NCI-H2171 (cell line): ENCODE measurements at regions not wholly inside any gene's neighbourhood (a gene's known extent, or its start where the extent isn't known, plus 50 kb on each side); places are given as distances from the start of the nearest gene placed in this dataset.
"Not testable (repeated sequence)": the region's sequence is repeated elsewhere in the genome, so short reads cannot be mapped to it uniquely, and the experiment has no call there.

Source experiments
- DNase-seq: peaks from one replicate; lab custom pipeline; 2025; lab: John Stamatoyannopoulos, UW

DNA sequence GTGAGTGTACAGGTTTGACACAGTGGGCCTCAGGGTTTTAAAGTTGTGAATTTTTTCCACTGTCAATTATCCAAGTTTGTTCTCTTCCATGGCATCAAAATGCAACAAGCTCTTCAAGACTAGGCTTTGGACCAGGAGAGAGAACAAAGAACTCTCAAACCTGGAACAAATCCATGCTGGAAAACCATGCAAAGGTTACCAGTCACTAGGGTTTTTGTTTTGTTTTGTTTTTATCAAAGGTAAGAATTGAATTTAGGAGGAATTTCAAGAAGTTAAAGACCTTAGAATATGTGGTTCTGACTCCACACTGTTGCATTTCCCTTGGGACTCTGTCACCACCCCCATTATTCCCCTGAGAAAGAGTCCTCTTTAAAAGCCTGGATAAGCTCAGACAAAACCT, 191.1 kb upstream of the PIK3R1 start:
- no peak for DNase-seq

DNA sequence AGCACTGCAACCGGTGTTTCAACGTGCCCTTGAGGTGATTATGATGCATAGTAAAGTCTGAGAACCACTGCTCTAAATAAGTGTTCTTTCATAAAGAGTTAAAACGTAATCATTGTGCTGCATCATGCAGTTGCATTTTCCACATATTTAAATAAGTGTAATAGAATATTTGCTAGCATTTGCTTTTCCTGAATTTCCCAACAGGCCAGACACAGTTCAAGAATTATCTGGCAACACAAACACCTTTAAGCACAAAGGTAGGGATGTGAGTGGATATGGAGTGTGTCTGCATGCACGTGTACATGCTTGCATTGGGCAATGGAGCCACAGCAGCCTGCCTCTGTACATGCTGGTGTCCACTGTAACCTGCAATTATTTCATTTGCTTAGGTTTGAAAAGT, 193.6 kb upstream of the PIK3R1 start:
- no peak for DNase-seq

DNA sequence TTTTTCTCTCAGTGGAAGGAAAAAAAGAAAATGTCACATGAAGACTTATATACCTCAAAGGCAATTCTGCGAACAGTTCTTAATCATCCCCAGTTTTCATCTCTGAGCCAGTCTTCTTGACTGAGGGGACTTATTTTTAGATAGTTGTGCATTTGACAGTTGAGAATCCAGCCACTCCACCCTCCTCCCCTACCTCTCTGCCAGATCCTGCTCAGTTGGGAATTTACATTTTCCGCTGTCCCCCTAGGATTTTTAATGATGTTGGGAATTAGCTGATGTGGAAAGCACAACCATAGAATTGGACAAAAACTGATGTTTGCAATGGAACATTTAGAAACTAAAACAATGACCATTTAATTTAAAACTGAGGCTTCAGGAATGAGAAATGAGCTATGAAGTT, 194.3 kb upstream of the PIK3R1 start:
- no peak for DNase-seq

DNA sequence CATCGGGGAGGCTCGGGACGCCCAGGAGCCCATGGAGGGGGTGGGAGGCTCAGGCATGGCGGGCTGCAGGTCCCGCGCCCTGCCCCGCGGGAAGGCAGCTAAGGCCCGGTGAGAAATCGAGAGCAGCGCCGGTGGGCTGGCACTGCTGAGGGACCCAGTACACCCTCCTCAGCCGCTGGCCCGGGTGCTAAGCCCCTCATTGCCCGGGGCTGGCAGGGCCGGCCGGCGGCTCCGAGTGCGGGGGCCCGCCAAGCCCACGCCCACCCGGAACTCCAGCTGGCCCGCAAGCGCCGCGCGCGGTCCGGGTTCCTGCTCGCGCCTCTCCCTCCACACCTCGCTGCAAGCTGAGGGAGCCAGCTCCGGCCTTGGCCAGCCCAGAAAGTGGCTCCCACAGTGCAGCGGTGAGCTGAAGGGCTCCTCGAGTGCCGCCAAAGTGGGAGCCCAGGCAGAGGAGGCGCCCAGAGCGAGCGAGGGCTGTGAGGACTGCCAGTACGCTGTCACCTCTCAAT, 195.0 kb upstream of the PIK3R1 start:
- not testable (repeated sequence) for DNase-seq

DNA sequence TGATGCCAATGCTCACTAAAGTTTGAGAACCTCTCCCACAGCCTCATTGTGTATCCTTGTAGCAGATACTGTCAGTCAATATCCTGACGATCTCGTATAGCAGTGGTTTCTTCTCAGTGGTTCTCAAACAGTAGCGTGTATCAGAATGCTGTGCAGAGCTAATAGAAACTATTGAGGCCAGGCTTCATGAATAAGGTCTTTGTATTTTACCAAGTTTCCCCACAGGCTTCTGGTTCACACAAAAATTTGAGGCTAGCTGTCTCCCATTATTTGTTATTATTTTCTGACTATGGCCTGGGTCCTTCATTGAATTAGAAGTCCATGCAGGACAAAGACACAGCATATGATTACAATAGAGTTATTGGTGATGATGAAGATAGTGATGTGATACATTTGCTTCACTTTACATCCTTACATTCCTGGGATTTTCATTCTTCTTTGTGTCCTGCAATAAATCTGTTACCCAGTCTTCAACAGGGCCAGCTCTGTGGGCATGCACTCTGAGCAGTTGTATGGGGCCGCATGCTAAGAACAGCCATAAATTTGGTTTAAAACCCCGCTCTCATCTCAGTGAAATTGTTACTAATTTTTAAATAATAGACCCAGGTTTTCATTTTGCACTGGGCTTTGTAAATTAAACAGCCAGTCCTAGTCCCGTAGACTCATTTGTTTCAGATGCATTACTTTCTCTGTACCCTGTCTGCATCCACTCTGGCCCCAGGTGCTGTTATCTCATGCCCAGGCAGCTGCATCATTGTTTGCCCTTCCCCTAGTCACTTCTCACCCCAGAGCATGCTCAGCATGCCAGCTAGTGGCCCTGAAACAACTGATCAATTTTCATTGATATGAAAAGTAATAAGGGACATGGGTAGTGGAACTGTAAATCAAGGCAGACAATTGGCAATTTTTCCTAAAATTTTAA, 199.9 kb upstream of the PIK3R1 start:
- DNase-seq: no peak

DNA sequence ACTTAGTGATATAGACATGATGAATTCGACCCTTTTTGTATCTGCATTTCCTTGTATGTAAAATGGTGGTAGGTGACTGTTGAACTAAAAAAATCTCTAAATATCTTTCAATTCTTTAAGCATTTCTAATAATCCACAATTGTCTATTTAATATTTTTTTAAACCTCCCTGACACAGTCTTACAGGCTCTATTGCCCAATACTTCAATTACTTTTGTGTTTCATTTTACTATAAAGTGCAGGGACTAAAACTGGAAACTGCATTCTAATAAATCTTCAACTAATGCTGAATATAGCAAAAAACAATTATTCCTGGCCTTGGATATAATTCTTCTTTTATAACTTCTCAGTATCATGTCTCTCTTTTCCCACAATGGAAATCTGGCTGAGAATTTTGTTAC, 202.7 kb upstream of the PIK3R1 start:
- DNase-seq: no peak

DNA sequence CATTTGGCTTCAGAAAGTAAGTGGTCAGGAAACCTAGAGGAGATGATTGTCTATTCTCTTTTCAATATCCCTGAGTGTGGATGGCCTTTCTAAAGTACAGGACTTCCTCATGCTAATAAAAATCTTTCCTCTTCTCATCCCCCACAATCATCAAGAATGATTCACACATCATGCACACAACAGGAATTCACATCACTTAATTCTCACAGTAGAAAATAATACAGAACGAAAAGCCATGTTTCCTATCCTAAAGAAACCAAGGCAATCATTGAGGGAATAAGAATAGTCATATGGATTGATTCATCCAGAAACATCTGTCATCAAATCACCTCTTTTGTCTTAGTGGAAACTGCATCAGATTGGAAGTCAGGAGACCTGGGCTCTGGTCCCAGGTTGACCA, 203.1 kb upstream of the PIK3R1 start:
- no peak for DNase-seq

DNA sequence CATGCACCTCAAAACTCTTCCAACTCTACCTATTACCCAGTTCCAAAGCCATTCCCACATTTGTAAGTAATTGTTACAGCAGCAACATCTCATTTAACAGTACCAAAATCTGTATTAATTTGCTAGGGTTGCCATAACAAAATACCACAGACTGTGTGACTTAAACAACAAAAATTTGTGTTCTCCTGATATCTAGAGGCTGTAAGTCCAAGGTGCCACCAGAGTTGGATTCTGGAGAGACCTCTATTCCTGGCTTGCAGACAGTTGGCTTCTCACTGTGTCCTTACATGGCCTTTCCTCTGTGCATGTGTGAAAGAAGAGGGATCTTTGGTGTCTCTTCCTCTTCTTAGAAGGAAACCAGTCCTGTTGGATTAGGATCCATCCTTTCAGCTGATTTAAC, 203.8 kb upstream of the PIK3R1 start:
- DNase-seq: no peak

DNA sequence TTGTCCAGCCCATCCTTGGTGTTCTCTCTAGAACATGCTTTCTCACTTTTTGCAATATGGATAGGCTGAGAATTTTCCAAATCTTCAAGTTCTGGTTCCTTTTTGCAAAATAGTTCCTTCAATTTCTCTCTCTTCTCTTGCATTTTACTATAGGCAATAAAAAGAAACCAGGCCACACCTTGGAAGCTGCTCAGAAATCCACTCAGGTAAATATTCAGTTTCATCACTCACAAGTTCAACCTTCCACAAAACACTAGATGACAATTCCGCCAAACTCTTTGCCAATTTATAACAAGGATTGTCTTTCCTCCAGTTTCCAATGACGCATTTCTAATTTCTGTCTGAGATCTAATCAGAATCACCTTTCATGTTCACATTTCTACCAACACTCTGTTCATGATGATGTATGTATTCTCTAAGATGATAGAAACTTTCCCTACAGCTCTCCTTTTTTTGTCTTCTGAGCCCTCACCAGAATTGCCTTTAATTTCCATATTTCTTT, 204.2 kb upstream of the PIK3R1 start:
- DNase-seq: no peak

DNA sequence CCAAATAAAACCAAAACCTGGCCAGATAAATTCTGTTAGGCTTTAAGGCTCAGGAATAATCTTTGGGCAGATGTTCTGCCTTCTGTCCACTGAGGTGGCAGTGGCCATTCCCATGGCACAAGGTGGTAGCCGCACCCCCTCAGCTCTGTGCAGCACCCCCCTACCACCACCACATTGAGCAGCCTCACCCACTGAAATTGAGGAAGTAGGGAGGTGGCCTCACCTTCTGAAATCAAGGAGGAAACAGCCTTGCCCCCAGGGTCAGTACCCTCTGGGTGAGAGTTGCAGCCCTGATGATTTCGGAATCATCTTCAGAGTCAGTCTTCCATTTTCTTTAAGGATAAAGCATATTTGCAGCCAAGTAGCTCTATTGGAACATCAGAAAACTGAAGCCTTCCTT, 204.8 kb upstream of the PIK3R1 start:
- DNase-seq: no peak

DNA sequence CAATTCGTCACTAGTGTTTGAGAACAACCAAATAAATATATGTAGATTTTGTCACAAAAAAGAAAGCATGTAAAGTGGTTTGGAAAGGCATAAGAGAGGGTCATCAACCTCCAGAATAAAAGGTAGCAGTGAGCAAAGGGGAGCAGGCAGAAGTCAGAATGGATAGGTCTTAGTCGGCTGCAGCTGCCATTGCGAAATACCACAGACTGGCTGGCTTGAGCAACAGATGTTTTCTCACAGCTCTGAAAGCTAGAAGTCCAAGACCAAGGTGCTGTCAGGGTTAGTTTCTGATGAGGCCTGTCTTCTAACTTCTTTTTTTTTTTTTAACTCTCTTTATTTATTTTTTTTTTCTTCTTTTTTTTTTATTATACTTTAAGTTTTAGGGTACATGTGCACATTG, 208.1 kb upstream of the PIK3R1 start:
- DNase-seq: no peak

DNA sequence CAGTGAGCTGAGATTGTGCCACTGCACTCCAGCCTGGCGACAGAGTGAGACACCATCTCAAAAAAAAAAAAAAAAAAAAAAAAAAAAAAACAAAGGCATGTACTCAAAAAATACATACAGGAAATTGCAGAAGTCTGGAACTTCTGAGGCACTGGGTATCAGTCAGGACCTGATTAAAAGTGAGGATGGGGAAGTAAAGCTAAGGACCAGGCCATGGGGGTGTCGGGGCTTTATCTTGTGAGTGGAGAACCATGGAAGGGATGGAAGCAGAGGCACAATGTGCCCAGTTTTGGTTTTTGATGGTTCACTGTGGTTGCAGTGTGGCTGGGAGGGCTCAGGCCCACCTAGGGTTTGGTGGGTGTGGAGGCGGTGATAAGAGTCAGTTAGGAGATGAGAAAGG, 212.7 kb upstream of the PIK3R1 start:
- DNase-seq: no peak

DNA sequence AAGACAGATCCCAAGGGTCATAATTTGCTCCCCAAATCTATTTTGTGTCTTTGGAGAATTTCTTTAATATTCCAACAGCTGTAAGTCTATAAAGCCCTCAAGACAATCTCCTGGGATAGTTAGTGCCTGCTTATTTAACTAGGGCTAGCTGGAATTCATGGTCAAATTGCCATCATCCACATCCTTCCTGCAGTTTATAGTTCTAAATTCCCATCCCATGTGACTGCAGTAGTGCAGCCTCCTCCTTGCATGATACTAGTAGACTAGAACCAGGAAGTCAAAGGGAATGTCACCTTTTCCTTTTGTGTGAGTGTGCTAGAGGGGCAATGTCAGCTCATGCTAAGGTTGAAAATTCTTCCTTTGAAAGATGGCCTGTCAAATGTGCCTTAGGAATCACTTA, 214.8 kb upstream of the PIK3R1 start:
- no peak for DNase-seq

DNA sequence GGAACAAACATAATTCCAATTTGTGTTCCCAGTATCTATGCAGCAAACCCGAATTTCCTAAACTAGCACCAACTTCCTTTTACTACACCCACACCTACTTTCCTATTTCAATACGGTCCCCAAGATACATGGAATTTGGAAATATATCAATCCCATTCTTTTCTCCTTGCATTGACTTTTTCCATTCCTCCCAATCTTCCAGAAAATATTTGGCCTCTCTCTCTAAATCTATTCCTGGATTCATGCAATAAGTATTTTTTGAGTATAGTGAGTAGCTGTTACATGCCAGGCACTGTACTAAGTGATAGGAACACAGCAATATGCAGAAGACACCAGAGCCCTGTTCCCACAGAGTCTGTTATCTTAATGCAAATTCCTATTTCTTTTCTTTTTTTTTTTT, 216.2 kb upstream of the PIK3R1 start:
- no peak for DNase-seq

DNA sequence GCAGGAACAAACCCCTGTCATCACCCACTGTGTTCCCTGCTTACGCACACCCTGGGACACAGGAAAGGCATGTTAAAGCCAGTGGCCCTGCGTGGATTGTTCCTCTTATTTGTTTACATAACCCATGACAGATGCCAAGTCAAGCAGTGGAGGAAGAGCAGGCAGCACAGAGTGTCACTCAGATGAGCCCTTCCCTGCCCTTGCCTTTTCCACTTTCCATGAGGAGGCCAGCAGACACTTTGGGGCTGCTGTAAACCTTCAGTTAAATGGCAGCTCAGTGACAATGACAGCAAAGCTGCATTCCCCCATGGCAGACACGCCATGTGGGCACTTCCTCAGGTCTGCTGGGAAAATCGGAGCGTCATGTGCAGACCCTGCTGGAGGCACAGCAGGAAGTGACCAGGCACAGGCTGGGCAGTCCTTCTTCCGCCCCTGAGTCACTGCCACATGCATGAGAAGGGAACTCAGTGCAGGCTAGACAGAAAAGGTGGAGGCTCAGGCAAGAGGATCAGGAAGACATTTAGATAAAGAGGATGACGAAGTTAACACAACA, 216.8 kb upstream of the PIK3R1 start:
- no peak for DNase-seq

DNA sequence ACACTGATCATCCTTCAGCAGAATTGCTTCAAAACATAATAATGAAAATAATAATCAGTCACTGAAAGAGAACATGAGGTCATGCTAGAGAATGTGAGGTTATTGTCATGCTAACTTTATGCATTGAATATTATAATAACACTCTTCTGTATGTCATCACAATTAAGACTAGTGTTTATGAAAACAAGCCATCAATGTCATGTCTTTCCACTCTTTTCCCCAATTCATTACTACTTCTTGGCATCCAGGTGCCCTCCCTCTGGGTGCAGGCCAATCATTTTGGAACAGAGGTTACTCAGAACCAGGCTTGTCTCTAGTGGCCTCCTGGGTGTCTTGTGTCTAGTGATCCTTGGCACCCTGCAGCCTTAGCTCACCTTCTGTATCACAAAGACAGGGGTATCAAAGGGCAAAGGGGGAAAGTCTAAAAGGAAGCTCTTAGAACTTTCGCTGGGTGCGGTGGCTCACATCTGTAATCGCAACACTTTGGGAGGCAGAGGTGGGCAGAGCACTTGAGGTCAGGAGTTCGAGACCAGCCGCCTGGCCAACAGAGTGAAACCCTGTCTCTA, 217.6 kb upstream of the PIK3R1 start:
- no peak for DNase-seq

DNA sequence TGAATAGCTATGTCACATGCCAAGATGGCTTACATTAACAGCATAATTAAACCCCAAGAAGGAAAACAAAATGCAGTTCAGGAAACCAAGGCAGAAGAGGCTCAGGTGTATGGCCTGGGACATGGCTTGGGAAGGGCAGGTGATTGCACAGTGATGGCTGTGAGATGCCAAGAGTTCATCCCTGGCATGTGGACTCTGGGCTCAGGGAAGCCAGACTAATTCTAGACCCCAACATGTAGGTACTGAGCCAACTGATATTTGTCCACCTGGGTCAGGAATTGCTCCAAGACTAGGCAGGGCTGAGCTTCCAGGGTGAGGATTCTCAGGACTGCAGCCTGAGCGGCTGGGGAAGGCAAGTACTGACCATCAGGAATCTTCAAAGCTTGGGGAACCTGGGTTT, 218.4 kb upstream of the PIK3R1 start:
- no peak for DNase-seq

DNA sequence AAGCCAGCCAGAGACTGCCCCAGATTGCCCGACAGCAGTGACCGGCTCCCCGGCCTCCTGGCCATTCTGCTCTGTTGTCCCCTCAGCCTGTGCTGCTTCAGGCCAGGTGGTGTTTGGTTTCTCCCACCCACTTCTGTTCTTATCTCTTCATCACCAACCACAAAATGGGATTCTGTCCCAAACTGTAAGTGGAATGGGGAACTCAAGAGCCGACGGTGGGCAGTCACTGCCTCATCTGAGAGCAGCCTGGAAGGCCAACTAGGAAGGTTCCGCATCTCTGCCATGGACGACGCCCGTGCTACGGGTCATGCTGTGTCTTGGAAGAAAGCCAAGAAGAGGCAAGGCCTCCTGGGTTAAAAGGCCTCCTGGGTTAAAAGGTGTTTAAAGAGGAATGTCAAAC, 219.0 kb upstream of the PIK3R1 start:
- DNase-seq: no peak

DNA sequence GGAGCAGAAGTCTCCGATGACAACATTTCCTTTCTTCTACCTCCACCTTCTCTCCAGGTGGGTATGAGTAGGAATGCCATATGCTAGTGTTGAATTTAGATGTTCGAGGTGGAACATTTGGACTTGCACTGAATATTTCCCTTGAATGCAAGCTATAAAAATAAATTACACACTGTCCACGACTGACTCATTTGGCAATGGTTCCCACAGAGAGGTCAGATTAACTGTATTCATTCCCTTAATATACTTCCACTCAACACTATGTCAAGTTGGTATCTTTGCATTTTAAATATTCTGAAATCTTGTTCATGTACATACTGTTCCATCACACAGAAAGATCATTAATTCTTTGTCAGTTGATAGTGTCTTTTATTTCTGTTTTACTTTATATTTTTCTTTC, 222.6 kb upstream of the PIK3R1 start:
- DNase-seq: no peak

DNA sequence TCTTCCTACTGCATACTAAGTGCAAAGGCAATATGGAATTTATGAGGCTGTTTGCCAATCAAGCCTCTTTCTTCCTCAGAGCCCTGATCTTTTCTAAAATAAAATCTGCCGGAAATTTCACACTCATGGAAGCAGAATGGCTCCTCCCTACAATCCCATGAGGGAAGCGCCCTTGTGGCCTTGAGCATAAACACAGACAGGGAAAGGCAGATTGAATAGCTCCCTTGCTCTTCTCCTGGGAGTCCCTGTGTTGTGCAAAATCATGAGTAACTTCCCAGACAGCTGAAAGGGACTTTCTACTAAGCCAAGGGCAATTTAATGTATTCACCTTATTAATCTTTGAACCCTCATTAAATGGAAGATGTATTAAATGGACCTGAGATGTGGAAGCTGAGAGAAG, 226.1 kb upstream of the PIK3R1 start:
- no peak for DNase-seq

DNA sequence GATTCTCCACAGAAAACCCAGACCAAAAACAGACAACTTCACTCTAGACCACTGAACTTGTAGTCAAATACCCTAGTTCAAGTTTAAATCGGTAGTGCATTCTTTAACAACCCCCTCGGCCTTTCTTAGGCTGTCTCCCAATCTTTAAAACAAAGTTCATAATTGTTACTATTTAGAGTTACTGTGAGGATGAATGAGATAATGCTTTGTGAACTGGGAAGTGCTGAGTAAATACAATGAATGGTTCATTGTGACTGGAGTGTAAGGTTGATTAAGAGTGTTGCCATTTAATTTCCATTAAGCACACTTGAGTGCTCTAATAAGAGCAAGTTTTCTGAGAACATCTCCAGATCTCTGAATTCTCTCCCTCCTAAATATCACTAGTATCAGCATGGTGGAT, 228.8 kb upstream of the PIK3R1 start:
- no peak for DNase-seq

DNA sequence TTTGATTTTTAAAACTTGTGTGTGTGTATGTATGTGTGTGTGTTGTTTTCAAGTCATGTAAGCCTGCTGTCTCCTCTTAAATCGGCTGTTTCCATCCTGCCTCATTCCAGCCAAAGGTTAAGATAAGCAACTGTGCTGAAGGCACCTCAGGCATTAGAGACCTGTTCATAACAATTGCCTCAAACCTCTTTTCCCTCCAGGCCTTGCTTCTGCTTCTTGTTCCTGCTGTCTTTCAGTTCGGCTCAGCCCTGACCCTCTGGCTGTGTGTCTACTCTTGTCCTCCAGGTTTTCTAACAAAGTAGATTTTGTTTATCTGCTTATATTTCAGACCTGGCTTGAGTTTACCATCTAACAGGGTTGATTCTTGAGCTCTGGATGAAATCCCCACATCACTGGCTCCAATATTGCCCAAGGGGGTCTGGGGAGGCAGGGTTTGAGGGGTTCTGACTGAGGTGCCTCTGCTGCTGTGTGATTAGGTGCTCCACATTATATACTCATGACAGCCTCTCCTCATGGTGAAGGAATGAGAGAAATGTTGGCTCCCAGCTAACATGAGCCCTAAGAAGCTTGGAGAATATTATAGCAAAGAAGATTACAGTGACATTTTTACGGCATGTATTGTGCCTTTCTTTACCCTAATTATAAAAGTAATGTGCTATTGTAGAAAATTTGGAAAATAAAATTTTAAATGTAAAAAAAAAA, 229.7 kb upstream of the PIK3R1 start:
- DNase-seq: no peak

DNA sequence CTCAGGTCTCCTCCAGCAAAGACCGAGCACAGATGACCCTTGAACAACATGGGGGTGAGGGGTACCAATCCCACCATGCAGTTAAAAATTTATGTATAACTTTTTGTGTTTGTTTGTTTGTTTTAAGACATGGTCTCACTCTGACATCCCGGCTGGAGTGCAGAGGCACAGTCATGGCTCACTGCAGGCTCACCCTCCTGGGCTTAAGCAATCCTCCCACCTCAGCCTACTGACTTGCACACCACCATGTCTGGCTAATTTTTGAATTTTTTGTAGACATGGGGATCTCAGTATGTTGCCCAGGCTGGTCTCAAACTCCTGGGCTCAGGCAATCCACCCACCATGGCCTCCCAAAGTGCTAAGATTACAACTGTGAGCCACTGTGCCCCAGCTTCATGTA, 231.0 kb upstream of the PIK3R1 start:
- no peak for DNase-seq
